ENCODE measurements at regions not wholly inside any gene's neighbourhood (a gene's known extent, or its start where the extent isn't known, plus 50 kb on each side); places are given as distances from the start of the nearest gene placed in this dataset.

- no peaks in the 10 kb centered on the region for H3K4me1 ChIP-seq
- TF ChIP-seq POLR2A (IDR thresholded peaks at IDR 0.05) (no peak), CTCF (IDR thresholded peaks at IDR 0.05) (no peak)
- no peak overlapping the region for H3K27ac ChIP-seq
- H3K36me3 ChIP-seq: no peaks in the 10 kb centered on the region
- no peak for ATAC-seq
- H3K4me3 ChIP-seq: no peak overlapping the region
- peaks cover 0 to 18% (median 0%) of the 10 kb centered on the region in 3 donors for H3K9me3 ChIP-seq
- H3K27me3 ChIP-seq: no peaks in the 10 kb centered on the region
Measured at GRCh38 chr1:208615371-208615770, 371.2 kb upstream of the PLXNA2 start.

GRCh38 chr1:208616776-208617175 is 372.6 kb upstream of the PLXNA2 start:
- WGBS, 2 donors (ENCODE audit: low coverage in 1 of 2): 68% methylated on average over 3 of the region's 3 CpGs; no CpG with 5 or more reads in 1 of the 2 donors
- Histone ChIP-seq H3K4me1 (no peaks in the 10 kb centered on the region), H3K4me3 (no peak overlapping the region), H3K36me3 (no peaks in the 10 kb centered on the region), H3K27me3 (no peaks in the 10 kb centered on the region), H3K9me3 (peaks cover 0 to 32% (median 0%) of the 10 kb centered on the region in 3 donors), H3K27ac (no peak overlapping the region)
- ATAC-seq: no peak
- no peak for TF ChIP-seq CTCF (IDR thresholded peaks at IDR 0.05)
- no peak for TF ChIP-seq POLR2A (IDR thresholded peaks at IDR 0.05)
- no peak for TF ChIP-seq EP300 (IDR thresholded peaks at IDR 0.05)
- no peak for TF ChIP-seq POLR2AphosphoS5 (IDR thresholded peaks at IDR 0.05)

GRCh38 chr1:208628022-208628914 is 384.1 kb upstream of the PLXNA2 start:
- H3K4me1 ChIP-seq: no peaks in the 10 kb centered on the region
- TF ChIP-seq EP300 (IDR thresholded peaks at IDR 0.05) (no peak), POLR2AphosphoS5 (IDR thresholded peaks at IDR 0.05) (no peak), POLR2A (IDR thresholded peaks at IDR 0.05) (no peak), CTCF (IDR thresholded peaks at IDR 0.05) (no peak)
- H3K27me3 ChIP-seq: no peaks in the 10 kb centered on the region
- H3K9me3 ChIP-seq: no peaks in the 10 kb centered on the region
- no peaks in the 10 kb centered on the region for H3K36me3 ChIP-seq
- H3K4me3 ChIP-seq: no peak overlapping the region
- ATAC-seq: no peak
- H3K27ac ChIP-seq: no peak overlapping the region
- WGBS, 2 donors (ENCODE audit: low coverage in 1 of 2): 71 to 85% methylated on average over 6 of the region's 7 CpGs

- H3K27me3 ChIP-seq: no peaks in the 10 kb centered on the region
- TF ChIP-seq POLR2A (IDR thresholded peaks at IDR 0.05): no peak
- no peaks in the 10 kb centered on the region for H3K36me3 ChIP-seq
- no peaks in the 10 kb centered on the region for H3K4me1 ChIP-seq
- no peak overlapping the region for H3K4me3 ChIP-seq
- H3K27ac ChIP-seq: no peak overlapping the region
- no peak for ATAC-seq
- no peaks in the 10 kb centered on the region for H3K9me3 ChIP-seq
- 27 to 51% methylated on average over 5 to 8 of the region's 8 CpGs for WGBS, 2 donors (ENCODE audit: low coverage in 1 of 2)
Measured at GRCh38 chr1:208631092-208631491, 386.9 kb upstream of the PLXNA2 start.

GRCh38 chr1:208631506-208631905 is 387.3 kb upstream of the PLXNA2 start:
- Histone ChIP-seq H3K27me3 (peaks cover 1% of the 10 kb centered on the region), H3K36me3 (no peaks in the 10 kb centered on the region), H3K4me3 (no peak overlapping the region), H3K4me1 (no peaks in the 10 kb centered on the region), H3K27ac (no peak overlapping the region), H3K9me3 (no peaks in the 10 kb centered on the region)
- TF ChIP-seq EP300 (IDR thresholded peaks at IDR 0.05) (no peak), POLR2AphosphoS5 (IDR thresholded peaks at IDR 0.05) (no peak), CTCF (IDR thresholded peaks at IDR 0.05) (no peak), POLR2A (IDR thresholded peaks at IDR 0.05) (no peak)
- WGBS, 2 donors (ENCODE audit: low coverage in 1 of 2): 67% methylated on average over 4 of the region's 4 CpGs; no CpG with 5 or more reads in 1 of the 2 donors
- ATAC-seq: no peak
